WTC11 (cell line): ENCODE measurements at regions not wholly inside any gene's neighbourhood (a gene's known extent, or its start where the extent isn't known, plus 50 kb on each side); places are given as distances from the start of the nearest gene placed in this dataset.

ENCODE experiments used
- CBFB ChIP-seq: sonication (generic); formaldehyde crosslinking; IDR thresholded peaks from 2 replicates; pipeline ENCODE4 v1.8.1; 2022; ENCODE audit warnings: mild to moderate bottlenecking, low read depth, missing genetic modification reagents
- KAT7 ChIP-seq: sonication (generic); formaldehyde crosslinking; IDR thresholded peaks from 2 replicates; pipeline ENCODE4 v1.8.1; 2023; ENCODE audit warnings: missing genetic modification reagents, mild to moderate bottlenecking, borderline replicate concordance
- SOX15 ChIP-seq: fragments of 250-450 bp; sonication (Bioruptor Pico); IDR thresholded peaks from 2 replicates; pipeline ENCODE4 v1.9.0; 2021; ENCODE audit warnings: mild to moderate bottlenecking
- TCF7 ChIP-seq: sonication (generic); formaldehyde crosslinking; IDR thresholded peaks from 2 replicates; pipeline ENCODE4 v1.8.0; 2022; ENCODE audit warnings: mild to moderate bottlenecking, low read depth, missing genetic modification reagents, moderate library complexity

DNA sequence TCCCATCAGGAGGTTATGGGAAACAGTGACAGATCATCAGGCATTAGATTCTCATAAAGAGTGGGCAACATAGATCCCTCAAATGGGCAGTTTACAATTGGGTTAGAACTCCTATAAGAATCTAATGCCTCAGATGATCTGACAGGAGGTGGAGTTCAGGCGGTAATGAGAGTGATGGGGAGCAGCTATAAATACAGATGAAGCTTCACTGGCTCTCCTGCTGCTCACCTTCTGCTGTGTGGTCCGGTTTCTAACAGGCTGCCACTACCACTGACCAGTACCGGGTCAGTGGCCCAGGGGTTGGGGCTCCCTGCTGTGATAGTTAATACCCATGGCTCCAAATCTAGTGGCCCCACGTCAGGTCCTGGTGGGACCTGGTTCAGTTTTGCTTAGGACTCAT lies 135.7 kb downstream of the OR2B2 start:
- TF ChIP-seq TCF7 (CRISPR knock-in tag) (no peak), CBFB (no peak), SOX15 (CRISPR knock-in tag) (no peak), KAT7 (CRISPR knock-in tag) (no peak)
